ENCODE measurements at regions not wholly inside any gene's neighbourhood (a gene's known extent, or its start where the extent isn't known, plus 50 kb on each side); places are given as distances from the start of the nearest gene placed in this dataset.

DNA sequence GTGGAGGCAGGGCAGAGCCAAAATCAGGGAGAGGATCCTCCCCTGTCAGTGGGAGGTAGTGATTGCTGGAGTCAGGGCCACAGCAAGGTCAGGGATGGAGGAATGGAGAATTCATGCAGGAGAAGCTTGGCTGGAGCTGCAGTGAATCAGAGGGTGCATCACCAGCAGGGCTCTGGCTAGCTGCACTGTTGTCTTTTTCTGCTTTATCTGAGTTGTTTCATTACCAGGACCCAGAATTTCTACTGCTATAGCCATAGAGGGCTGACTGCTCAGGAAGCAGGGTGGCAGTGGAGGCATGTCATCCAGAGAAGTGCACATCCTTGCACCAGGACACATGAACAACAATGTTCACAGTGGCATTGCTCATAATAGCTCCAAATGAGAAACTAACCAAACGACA, 113.5 kb upstream of the GALNT15 start:
- FAIRE-seq: no peak
- TF ChIP-seq POLR2AphosphoS5 (IDR thresholded peaks at IDR 0.05; ENCODE audit: low read depth, low read length) (no peak), TAF1 (IDR thresholded peaks at IDR 0.05; ENCODE audit: borderline replicate concordance, low read depth, low read length) (no peak), POLR2A (IDR thresholded peaks at IDR 0.05; ENCODE audit: low read depth, low read length) (no peak)
- no peak for DNase-seq (ENCODE audit: insufficient read length)

- TF ChIP-seq POLR2A (IDR thresholded peaks at IDR 0.05; ENCODE audit: low read depth, low read length): no peak
- TF ChIP-seq POLR2AphosphoS5 (IDR thresholded peaks at IDR 0.05; ENCODE audit: low read depth, low read length): no peak
- TF ChIP-seq TAF1 (IDR thresholded peaks at IDR 0.05; ENCODE audit: borderline replicate concordance, low read depth, low read length): no peak
- DNase-seq (ENCODE audit: insufficient read length) (no peak), FAIRE-seq (no peak)
Measured at GRCh38 chr3:16061491-16061890, 113.0 kb upstream of the GALNT15 start.

GRCh38 chr3:16063603-16064002, 110.9 kb upstream of the GALNT15 start:
- DNase-seq (ENCODE audit: insufficient read length) (no peak), FAIRE-seq (no peak)
- TF ChIP-seq TAF1 (IDR thresholded peaks at IDR 0.05; ENCODE audit: borderline replicate concordance, low read depth, low read length): no peak
- no peak for TF ChIP-seq POLR2AphosphoS5 (IDR thresholded peaks at IDR 0.05; ENCODE audit: low read depth, low read length)
- no peak for TF ChIP-seq POLR2A (IDR thresholded peaks at IDR 0.05; ENCODE audit: low read depth, low read length)

- TF ChIP-seq TAF1 (IDR thresholded peaks at IDR 0.05; ENCODE audit: borderline replicate concordance, low read depth, low read length): no peak
- TF ChIP-seq POLR2AphosphoS5 (IDR thresholded peaks at IDR 0.05; ENCODE audit: low read depth, low read length): no peak
- no peak for TF ChIP-seq POLR2A (IDR thresholded peaks at IDR 0.05; ENCODE audit: low read depth, low read length)
- FAIRE-seq (no peak), DNase-seq (ENCODE audit: insufficient read length) (no peak)
Measured at GRCh38 chr3:16064642-16065414, 109.7 kb upstream of the GALNT15 start.

GRCh38 chr3:16066545-16066944, 107.9 kb upstream of the GALNT15 start:
- TF ChIP-seq TAF1 (IDR thresholded peaks at IDR 0.05; ENCODE audit: borderline replicate concordance, low read depth, low read length) (no peak), POLR2AphosphoS5 (IDR thresholded peaks at IDR 0.05; ENCODE audit: low read depth, low read length) (no peak), POLR2A (IDR thresholded peaks at IDR 0.05; ENCODE audit: low read depth, low read length) (no peak)
- DNase-seq (ENCODE audit: insufficient read length) (no peak), FAIRE-seq (no peak)

DNA sequence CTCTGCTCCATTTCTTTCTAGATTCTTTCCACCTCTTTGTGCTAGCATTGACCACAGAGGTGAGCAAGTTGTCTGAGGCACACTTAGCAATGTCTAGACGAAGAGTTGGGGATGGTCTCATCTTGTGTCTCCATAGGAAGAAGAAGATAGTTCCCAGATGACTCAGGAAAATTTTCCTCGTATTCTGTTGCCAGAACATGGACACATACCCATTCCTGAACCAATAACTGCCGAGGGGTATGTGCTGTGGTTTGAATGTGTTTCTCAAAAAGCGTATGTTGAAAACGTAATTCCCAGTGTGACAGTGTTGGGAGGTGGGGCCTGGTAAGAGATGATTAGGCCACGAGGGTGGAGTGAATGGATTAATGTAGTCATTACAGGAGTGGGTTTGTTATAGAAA, 107.5 kb upstream of the GALNT15 start:
- FAIRE-seq (no peak), DNase-seq (ENCODE audit: insufficient read length) (no peak)
- TF ChIP-seq POLR2AphosphoS5 (IDR thresholded peaks at IDR 0.05; ENCODE audit: low read depth, low read length): no peak
- TF ChIP-seq POLR2A (IDR thresholded peaks at IDR 0.05; ENCODE audit: low read depth, low read length): no peak
- TF ChIP-seq TAF1 (IDR thresholded peaks at IDR 0.05; ENCODE audit: borderline replicate concordance, low read depth, low read length): no peak

- FAIRE-seq (no peak), DNase-seq (ENCODE audit: insufficient read length) (no peak)
- TF ChIP-seq TAF1 (IDR thresholded peaks at IDR 0.05; ENCODE audit: borderline replicate concordance, low read depth, low read length) (no peak), POLR2AphosphoS5 (IDR thresholded peaks at IDR 0.05; ENCODE audit: low read depth, low read length) (no peak), POLR2A (IDR thresholded peaks at IDR 0.05; ENCODE audit: low read depth, low read length) (no peak)
Measured at GRCh38 chr3:16067837-16068471, 106.5 kb upstream of the GALNT15 start.

DNA sequence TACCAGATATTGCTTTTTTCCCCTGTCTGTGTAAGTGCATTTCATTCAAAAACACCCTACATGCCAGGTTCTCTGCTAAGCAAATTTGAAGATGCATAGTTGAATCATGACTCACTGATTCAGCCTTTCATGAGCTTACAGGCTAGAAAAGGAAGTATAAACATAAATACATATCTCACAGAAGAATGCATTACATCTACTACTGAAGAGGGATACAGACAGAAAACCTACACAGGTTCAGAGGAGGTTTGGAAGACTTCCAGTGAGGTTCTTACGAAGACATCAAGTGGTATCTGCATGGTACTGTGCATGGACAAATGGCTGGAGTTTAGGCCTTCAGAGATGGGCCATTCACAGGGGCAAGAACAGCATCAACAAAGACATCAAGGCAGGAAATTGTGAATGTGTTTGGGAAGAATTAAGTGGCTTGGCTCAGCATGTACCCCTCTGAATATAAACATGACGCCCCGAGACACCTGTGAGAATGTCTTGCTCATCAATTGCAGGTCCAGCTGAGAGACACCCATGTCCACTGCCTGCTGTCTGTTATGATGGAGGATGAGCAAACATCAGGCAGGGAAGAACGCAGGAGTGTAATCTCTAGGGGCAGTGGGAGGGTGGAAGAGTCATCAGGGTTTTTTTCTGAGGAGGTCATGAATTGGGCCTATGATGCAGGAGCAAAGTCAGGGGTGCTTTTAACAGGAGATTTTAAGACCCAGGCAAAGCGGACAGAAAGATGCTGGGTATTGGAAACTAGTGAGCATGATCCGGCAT, 105.1 kb upstream of the GALNT15 start:
- FAIRE-seq (no peak), DNase-seq (ENCODE audit: insufficient read length) (no peak)
- TF ChIP-seq POLR2A (IDR thresholded peaks at IDR 0.05; ENCODE audit: low read depth, low read length) (no peak), POLR2AphosphoS5 (IDR thresholded peaks at IDR 0.05; ENCODE audit: low read depth, low read length) (no peak), TAF1 (IDR thresholded peaks at IDR 0.05; ENCODE audit: borderline replicate concordance, low read depth, low read length) (no peak)

GRCh38 chr3:16070707-16071106, 103.8 kb upstream of the GALNT15 start:
- no peak for FAIRE-seq
- no peak for DNase-seq (ENCODE audit: insufficient read length)
- TF ChIP-seq POLR2AphosphoS5 (IDR thresholded peaks at IDR 0.05; ENCODE audit: low read depth, low read length) (no peak), POLR2A (IDR thresholded peaks at IDR 0.05; ENCODE audit: low read depth, low read length) (no peak), TAF1 (IDR thresholded peaks at IDR 0.05; ENCODE audit: borderline replicate concordance, low read depth, low read length) (no peak)

GRCh38 chr3:16071206-16071605, 103.3 kb upstream of the GALNT15 start:
- FAIRE-seq (no peak), DNase-seq (ENCODE audit: insufficient read length) (no peak)
- TF ChIP-seq TAF1 (IDR thresholded peaks at IDR 0.05; ENCODE audit: borderline replicate concordance, low read depth, low read length) (no peak), POLR2A (IDR thresholded peaks at IDR 0.05; ENCODE audit: low read depth, low read length) (no peak), POLR2AphosphoS5 (IDR thresholded peaks at IDR 0.05; ENCODE audit: low read depth, low read length) (no peak)

DNA sequence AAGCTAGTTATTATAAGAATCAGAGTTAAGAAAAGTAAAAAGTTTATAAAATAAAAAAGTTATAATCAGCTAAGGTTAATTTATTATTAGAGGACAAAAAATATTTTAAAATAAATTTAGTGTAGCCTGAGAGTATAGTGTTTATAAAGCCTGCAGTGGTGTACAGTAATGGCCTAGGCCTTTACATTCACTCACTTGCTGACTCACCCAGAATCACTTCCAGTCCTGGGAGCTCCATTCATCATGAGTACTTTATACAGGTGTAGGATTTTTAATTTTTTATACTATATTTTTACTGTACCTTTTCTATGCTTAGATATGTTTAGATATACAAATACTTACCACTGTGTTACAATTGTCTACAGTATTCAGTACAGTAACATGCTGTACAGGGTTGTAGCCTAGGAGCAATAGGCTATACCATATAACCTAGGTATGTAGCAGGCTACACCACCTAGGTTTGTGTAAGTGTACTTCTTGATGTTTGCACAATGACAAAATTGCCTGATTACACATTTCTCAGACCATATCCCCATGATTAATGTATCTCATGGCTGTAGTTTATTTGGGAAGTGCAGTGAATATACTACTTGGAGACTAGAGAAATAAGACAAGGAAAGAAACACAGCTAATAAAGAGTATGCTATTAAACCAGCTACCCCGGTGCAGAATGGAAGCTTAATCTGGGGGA, 101.9 kb upstream of the GALNT15 start:
- no peak for TF ChIP-seq POLR2AphosphoS5 (IDR thresholded peaks at IDR 0.05; ENCODE audit: low read depth, low read length)
- no peak for TF ChIP-seq POLR2A (IDR thresholded peaks at IDR 0.05; ENCODE audit: low read depth, low read length)
- no peak for TF ChIP-seq TAF1 (IDR thresholded peaks at IDR 0.05; ENCODE audit: borderline replicate concordance, low read depth, low read length)
- no peak for FAIRE-seq
- no peak for DNase-seq (ENCODE audit: insufficient read length)
